ENCODE measurements at regions not wholly inside any gene's neighbourhood (a gene's known extent, or its start where the extent isn't known, plus 50 kb on each side); places are given as distances from the start of the nearest gene placed in this dataset.

- no peaks in the 10 kb centered on the region for H3K27me3 Mint-ChIP-seq (ENCODE audit: low read depth)
- DNase-seq (ENCODE audit: low spot score): no peak
- peaks cover 9% of the 10 kb centered on the region for H3K9me3 Mint-ChIP-seq (ENCODE audit: low read depth)
- peaks cover 8% of the 10 kb centered on the region for H3K36me3 Mint-ChIP-seq (ENCODE audit: low read depth)
- H3K4me1 Mint-ChIP-seq (ENCODE audit: low read depth): peaks cover 11% of the 10 kb centered on the region
- H3K27ac Mint-ChIP-seq (ENCODE audit: unreplicated experiment): no peak overlapping the region
- no peak overlapping the region for H3K4me3 Mint-ChIP-seq (ENCODE audit: unreplicated experiment)
- TF ChIP-seq CTCF (IDR thresholded peaks at IDR 0.05): no peak
Observed at GRCh38 chr6:133613211-133613610, 275.7 kb upstream of the TCF21 start.

GRCh38 chr6:133621751-133622150 is 267.2 kb upstream of the TCF21 start:
- DNase-seq (ENCODE audit: low spot score): no peak
- no peak for TF ChIP-seq CTCF (IDR thresholded peaks at IDR 0.05)
- H3K27ac Mint-ChIP-seq (ENCODE audit: unreplicated experiment): peak overlapping the region; percentile 62
- no peak overlapping the region for H3K4me3 Mint-ChIP-seq (ENCODE audit: unreplicated experiment)
- peaks cover 27% of the 10 kb centered on the region for H3K4me1 Mint-ChIP-seq (ENCODE audit: low read depth)
- no peaks in the 10 kb centered on the region for H3K27me3 Mint-ChIP-seq (ENCODE audit: low read depth)
- H3K36me3 Mint-ChIP-seq (ENCODE audit: low read depth): peaks cover 11% of the 10 kb centered on the region
- peaks cover 20% of the 10 kb centered on the region for H3K9me3 Mint-ChIP-seq (ENCODE audit: low read depth)

GRCh38 chr6:133623065-133623464 is 265.8 kb upstream of the TCF21 start:
- Mint-ChIP-seq H3K36me3 (ENCODE audit: low read depth) (peaks cover 3% of the 10 kb centered on the region), H3K4me1 (ENCODE audit: low read depth) (peaks cover 27% of the 10 kb centered on the region), H3K9me3 (ENCODE audit: low read depth) (peaks cover 11% of the 10 kb centered on the region), H3K27ac (ENCODE audit: unreplicated experiment) (peak overlapping the region; percentile 42), H3K4me3 (ENCODE audit: unreplicated experiment) (no peak overlapping the region), H3K27me3 (ENCODE audit: low read depth) (no peaks in the 10 kb centered on the region)
- DNase-seq (ENCODE audit: low spot score): no peak
- no peak for TF ChIP-seq CTCF (IDR thresholded peaks at IDR 0.05)

- Mint-ChIP-seq H3K27me3 (ENCODE audit: low read depth) (no peaks in the 10 kb centered on the region), H3K4me1 (ENCODE audit: low read depth) (peaks cover 27% of the 10 kb centered on the region), H3K4me3 (ENCODE audit: unreplicated experiment) (peak overlapping the region; percentile 5), H3K9me3 (ENCODE audit: low read depth) (peaks cover 7% of the 10 kb centered on the region), H3K36me3 (ENCODE audit: low read depth) (peaks cover 3% of the 10 kb centered on the region), H3K27ac (ENCODE audit: unreplicated experiment) (peak overlapping the region; percentile 42)
- TF ChIP-seq CTCF (IDR thresholded peaks at IDR 0.05): no peak
- DNase-seq (ENCODE audit: low spot score): no peak
Observed at GRCh38 chr6:133623621-133624020, 265.3 kb upstream of the TCF21 start.

GRCh38 chr6:133626096-133626666 is 262.7 kb upstream of the TCF21 start:
- no peak for TF ChIP-seq CTCF (IDR thresholded peaks at IDR 0.05)
- Mint-ChIP-seq H3K4me3 (ENCODE audit: unreplicated experiment) (no peak overlapping the region), H3K4me1 (ENCODE audit: low read depth) (peaks cover 27% of the 10 kb centered on the region), H3K27me3 (ENCODE audit: low read depth) (no peaks in the 10 kb centered on the region), H3K36me3 (ENCODE audit: low read depth) (no peaks in the 10 kb centered on the region), H3K9me3 (ENCODE audit: low read depth) (no peaks in the 10 kb centered on the region), H3K27ac (ENCODE audit: unreplicated experiment) (no peak overlapping the region)
- no peak for DNase-seq (ENCODE audit: low spot score)
